Amygdala (tissue), 56 donors: ENCODE measurements at regions not wholly inside any gene's neighbourhood (a gene's known extent, or its start where the extent isn't known, plus 50 kb on each side); places are given as distances from the start of the nearest gene placed in this dataset.
"Not testable (repeated sequence)": the region's sequence is repeated elsewhere in the genome, so short reads cannot be mapped to it uniquely, and the experiment has no call there.

Source experiments
- DNase-seq, 56 donors: peaks; one replicate each; lab custom pipeline; 2025; lab: John Stamatoyannopoulos, UW

DNA sequence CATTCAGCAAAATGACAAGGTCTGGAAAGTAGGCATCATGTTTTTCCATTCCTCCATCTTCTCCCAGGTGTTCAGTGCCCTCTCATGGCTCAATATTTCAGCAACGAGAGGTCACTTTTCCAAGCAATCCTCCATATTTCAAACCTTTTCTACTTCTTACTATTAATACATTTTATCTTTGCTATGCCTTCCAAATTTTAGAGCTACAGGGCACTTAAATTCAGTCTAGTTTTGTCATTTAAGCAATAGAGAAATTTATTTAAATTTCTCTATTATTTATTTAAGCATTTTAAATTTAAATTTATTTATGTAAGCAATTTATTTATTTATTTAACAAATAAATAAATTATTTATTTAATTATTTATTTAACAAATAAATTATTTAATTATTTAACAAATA, 305.1 kb upstream of the ANXA10 start:
- DNase-seq = no peak

DNA sequence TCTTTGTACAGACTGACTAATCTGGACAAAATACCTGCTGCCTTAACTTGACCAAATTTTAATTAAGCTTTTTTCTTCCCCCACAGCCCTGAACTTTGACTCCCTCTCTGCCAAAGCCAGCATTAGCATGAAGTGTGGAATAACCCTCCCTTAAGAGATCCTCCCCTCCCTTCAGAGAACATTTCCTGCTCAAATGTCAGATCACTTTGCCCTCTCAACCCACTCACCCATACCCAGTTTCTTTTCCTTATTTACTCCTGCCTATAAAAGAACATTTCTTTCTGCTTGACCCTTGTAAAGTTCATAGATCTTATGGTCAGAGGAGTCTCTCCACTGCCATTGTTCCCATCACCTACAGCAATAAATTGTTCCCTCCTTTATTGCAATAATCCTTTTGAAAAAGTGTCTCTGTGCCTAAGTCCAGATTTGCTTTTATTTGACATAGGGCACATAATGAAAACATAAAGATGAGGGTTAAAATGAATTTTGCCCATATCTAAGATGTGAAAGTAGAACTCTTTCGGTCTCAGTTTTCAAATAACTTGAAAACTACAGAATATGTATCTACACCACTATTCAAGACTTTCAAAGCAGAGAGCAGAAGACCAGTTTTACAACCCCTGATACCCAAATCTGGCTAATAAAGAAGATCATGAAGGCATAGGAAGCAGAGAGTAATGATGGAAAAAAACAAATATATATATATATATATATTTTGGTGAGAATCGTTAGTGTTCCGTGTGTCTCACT, 289.7 kb upstream of the ANXA10 start:
- DNase-seq = no peak

DNA sequence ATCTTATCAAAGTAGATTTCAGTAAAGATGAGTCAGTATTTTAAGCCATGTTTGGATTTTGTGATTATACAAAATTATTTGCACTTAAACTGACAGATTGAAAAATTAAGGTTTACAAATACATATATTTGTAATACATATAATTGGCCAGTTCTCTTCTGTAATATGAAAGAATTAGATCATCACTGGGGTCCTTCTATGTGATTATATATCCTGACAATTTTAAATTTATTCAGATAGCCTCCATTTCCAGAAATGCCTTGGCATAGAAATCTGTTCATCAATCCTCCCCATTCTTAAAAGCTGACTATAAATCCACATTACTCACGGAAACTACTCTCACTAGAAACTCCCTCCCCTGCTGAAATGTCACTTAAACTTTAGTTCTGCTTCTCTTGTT, 280.4 kb upstream of the ANXA10 start:
- no peak for DNase-seq

DNA sequence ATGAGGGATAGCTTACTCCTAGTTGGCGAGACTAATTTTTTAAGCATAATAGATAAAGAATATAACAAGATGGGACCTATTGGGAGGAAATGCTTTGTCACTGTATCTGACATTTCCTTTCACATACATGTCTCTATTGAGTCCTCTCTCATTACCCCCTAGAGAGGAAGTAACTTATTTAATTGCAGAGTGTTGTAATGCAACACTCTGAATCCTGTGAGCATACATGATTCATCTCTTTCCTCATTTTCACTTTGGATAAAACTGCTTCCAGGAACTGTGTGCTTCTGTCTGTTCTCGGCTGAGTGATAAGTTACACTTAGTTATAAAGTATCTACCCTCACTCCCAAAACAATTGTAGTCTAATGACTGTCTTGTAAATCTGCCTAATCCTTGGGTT, 266.1 kb upstream of the ANXA10 start:
- DNase-seq = no peak

DNA sequence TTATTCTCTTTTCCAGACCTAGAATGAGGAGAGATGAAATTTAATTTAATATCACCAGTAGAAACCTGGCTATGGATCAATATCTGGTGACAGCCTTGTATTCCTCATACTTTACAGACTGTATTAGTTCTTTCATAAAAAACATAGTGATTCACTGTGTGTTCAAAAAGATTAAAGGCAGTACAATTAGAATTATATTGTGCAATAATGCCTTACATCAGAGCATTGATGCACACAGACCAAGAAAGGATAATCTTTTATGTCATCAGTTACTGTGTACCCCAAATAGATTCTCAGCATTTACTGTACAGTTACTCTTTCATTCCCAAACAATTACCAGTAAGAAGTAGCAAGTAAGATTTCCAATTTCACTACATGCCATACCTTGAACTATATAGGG, 260.5 kb upstream of the ANXA10 start:
- no peak for DNase-seq

DNA sequence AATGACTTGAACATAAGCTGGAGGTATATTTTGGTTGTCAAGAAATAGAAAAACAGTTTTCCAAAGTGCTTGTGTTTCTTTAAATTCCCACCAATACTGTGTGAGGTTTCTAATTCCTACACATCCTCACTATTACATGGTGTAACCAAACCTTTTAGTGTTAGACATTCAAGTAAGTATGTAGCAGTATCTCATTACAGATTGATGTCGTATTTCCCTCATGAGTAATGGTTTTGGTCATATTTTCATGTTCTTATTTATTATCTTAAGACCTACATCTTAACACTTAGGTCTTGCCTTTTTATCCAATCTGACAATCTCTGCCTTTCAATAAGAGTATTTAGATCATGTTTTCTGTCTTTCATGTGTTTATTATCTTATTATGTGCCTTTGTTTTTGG, 253.7 kb upstream of the ANXA10 start:
- no peak for DNase-seq

DNA sequence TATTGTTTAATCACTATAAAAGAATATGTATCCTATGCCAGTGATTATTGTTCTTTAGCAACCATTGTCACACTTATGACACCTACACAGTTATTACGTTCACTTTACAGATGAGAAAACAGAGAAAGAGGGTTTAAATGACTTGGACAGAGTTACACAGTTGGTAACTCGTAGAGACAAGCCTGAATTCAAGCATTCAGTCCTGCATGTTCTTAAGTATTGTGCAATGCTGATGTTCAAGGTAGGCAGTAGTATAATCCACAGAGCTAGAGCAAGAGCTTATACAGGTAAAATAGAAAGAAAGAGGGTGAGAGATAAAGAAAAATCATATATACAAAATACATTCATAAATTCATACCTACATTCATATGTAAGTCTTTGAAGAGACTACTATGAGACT, 249.8 kb upstream of the ANXA10 start:
- DNase-seq = no peak

DNA sequence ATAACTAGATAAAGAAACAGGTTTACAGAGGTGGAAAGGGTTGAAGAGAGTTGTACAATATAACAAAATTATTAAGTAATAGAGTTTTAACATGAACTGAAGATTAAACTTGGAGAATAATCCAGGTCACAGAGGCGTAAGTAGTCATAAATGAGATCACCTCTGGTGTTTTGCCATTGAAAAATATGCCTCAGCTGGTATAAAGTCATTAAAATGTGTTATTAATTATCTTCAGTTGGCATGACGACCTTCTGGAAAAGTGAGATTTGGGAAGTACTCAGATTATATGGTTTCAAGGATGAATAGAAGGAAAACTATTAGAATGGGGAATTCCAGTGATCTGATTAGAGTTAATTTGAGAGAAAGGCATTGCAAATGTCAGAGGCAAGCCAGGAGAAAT, 237.5 kb upstream of the ANXA10 start:
- DNase-seq = no peak

DNA sequence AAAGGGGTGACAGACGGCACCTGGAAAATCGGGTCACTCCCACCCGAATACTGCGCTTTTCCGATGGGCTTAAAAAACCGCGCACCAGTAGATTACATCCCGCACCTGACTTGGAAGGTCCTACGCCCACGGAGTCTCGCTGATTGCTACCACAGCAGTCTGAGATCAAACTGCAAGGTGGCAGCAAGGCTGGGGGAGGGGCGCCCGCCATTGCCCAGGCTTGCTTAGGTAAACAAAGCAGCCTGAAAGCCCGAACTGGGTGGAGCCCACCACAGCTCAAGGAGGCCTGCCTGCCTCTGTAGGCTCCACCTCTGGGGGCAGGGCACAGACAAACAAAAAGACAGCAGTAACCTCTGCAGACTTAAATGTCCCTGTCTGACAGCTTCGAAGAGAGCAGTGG, 234.2 kb upstream of the ANXA10 start:
- not testable (repeated sequence) for DNase-seq

DNA sequence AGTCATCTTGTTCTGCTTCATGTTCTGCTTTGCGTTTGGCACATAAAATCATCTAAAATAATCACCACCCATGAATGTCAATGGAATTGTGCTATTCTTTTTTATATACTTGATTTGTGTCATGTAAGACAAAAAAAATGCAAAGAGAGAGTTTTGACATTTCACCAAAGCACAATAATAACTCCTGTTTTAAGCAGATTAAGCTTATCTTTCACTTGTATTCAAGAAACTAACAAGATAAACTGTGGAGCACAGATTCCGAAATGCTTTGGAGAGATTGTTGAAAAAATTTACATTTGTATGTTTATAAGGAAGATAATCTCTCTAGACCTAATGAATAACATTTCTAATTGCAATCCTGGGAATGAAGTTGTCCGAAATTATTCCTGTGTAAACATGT, 225.1 kb upstream of the ANXA10 start:
- no peak for DNase-seq

DNA sequence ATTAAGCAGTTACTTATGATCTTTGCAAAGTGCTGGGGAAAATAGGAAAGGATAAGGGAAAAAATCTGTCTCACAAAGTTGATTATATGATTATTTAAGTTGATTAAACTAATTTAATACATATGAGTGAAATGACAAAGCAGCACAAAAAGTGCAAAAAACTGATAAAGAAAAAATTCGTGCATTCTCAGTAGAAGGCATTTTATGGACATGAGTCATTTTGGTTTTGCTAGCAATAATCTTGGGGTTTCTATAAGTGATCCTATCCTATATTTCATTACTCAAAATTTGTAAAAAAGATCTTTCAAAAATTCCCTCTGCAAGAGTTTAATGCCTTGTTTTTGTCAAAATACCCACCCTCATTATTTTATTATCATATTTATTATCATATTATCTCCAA, 224.2 kb upstream of the ANXA10 start:
- no peak for DNase-seq

DNA sequence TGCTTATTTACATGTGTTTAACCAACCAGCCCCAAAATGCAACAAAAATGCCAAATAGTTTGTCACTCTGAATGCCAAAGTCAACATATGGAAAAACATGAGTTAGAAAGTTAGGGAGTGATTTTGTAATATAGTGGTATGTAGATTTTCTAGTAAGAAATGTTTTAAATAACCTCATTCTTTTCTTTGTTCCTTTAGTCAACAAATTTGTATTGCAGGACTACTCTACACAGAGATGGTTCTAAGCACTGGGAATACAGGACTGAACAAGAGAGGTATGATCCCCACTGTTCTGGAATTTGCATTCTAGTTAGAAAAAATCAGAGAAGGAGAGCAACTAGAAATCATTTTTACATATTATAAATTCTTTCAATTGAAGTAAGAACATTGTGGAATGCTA, 218.8 kb upstream of the ANXA10 start:
- DNase-seq = no peak

DNA sequence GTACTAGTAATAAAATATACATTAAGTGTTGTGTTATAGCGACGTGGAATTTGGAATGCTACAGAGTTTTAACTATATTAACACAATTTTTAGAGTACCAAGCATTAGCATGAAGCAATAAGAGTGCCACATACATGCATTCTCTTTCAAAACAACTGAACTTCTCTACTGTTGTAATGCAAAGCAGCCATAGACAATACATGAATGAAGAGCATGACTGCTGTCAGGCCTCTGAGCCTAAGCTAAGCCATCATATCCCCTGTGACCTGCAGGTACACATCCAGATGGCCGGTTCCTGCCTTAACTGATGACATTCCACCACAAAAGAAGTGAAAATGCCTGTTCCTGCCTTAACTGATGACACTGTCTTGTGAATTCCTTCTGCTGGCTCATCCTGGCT, 216.2 kb upstream of the ANXA10 start:
- not testable (repeated sequence) for DNase-seq

DNA sequence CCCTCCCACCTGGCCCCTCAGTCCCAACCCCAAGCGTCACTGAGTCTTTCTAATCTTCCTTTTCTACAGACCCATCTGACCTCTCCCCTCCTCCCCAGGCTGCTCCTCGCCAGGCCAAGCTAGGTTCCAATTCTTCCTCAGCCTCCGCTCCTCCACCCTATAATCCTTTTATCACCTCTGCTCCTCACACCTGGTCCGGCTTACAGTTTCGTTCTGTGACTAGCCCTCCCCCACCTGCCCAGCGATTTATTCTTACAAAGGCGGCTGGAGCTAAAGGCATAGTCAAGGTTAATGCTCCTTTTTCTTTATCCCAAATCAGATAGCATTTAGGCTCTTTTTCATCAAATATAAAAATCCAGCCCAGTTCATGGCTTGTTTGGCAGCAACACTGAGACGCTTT, 214.5 kb upstream of the ANXA10 start:
- DNase-seq = not testable (repeated sequence)

DNA sequence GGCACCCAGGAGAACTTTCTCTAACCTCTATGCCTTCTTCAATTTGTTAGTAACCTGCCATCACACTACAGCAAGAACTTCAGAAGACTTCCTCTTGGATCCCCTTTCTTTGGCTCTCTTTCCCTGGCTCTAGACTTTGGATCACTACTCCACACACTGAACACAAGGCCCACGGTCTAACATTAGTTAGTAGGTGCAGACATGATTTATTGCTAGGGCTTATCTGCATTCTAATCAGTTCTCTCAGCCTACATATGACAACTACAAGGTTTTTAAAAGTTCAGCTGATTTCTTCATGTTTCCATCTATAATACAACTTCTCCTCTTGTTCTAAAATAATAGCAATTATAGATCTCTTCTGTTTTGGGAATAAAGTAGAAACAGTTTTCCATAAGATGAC, 209.1 kb upstream of the ANXA10 start:
- DNase-seq = no peak

DNA sequence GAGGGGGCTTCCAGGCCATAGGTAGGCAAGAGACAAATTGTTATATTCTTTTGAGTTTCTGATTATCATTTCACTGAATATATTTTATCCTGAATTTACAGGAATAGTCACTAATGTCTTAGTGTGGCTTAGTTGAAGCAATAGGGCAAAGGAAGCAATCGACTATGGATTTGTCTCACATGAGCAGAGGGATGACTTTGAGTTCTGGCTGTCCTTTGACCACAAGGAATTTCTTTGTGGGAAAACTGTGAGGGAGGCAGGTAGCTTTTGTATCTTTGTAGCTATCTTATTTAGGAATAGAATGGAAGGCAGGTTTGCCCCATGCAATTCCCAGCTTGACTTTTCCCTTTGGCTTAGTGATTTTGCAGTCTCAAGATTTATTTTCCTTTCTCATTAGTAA, 207.3 kb upstream of the ANXA10 start:
- DNase-seq = no peak

DNA sequence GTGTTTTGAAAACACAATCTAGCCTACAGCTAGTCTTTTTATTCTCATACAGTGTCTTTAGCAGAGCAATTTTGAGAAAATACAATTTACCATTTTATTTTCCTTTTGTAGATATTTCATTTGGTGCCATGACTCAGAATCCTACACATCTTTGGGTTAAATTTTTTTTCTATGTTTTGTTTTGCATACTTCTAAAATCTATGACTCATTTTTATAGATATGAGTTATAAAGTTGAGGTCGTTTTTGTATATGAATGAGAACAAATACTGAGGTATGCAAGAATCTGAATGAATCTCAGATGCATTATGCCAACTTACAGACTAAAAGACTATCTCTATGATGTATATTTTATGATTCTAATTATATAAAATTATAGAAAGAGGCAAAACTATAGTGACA, 206.5 kb upstream of the ANXA10 start:
- no peak for DNase-seq

DNA sequence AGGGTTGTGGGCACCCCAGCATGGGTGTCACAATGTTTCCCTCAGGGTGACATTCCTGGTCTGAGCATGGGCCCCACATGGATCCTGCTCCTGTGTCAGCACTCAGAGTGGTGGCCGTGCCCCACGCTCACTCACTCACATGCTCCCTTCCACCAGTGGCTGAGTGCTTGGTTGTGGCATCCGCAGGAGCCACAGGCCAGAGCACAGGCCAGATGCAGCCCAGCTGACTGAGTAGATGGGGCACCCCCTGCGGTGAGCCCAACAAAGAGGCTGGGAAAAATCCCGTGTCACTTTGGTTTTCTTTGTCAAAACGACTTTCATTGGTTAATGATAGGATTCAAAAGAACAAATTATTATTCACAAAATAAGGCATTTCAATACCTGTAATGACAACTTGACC, 204.6 kb upstream of the ANXA10 start:
- DNase-seq = no peak

DNA sequence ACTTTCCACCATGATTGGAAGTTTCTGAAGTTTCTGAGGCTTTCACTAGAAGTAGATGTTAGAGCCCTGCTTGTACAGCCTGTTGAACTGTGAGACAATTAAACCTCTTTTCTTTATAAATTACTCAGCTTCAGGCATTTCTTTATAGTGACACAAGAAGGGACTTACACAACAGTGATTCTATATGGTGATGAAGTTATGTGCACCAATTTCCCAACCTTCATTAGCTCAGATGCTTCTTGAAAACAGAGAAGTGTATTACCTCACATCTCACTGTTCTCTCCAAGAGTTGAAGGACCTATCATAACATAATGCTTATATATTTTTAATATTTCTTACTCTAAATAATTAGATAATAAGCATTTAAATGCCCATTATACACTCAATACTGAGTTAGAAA, 202.1 kb upstream of the ANXA10 start:
- DNase-seq = no peak

DNA sequence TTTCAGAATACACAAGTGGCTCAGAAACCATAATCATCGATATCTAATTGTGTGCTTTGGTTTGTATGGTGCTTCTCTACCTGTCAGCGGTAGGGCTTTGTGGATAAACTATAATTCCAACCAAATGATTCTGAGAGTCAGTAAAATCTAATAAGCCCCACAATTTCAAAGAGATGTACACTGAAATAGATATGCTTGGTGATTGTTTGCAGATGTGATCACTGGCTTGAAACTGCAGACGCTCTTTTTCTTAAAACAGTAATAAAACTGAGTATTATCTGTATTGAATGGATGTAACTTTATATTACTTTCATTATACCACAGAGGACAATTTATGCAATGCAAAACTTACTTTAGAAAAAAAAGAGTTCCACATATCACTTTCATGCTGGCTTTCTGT, 198.8 kb upstream of the ANXA10 start:
- DNase-seq = no peak

DNA sequence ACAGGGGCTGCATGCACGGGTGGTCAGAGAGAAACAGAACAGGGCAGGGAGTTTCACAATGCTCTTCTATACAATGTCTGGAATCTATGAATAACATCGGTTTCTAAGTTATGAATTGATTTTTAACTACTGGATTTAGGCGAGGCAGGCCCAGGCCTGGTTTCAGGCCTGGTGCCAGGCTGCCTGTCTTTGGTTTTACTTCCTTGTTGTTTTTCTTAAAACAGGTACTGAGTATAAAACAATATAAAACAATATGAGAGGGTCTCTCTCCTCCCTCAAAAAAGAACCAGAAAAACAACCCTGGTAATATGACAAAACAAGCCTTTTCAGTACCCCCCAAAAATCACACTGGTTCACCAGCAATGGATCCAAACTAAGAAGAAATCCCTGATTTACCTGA, 196.1 kb upstream of the ANXA10 start:
- DNase-seq = not testable (repeated sequence)

DNA sequence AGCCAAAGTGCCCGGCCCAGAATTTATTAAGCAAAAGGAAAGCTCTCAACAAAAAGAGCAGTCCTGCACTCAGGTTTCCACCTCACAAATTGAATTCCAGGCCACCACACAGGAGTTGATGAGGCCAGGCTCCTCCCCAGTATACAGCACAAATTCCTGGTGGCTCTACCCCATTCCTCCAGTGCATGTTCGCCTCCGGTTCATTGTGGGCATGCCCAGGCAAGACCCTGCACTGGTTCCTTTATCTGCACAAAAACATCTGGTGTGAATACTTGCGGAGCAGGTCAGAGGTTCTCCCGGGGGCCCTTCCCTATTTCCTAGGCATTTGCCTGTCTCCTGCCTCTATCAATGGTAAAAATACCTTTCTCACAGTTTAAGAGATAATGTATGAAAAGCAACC, 195.2 kb upstream of the ANXA10 start:
- no peak for DNase-seq

DNA sequence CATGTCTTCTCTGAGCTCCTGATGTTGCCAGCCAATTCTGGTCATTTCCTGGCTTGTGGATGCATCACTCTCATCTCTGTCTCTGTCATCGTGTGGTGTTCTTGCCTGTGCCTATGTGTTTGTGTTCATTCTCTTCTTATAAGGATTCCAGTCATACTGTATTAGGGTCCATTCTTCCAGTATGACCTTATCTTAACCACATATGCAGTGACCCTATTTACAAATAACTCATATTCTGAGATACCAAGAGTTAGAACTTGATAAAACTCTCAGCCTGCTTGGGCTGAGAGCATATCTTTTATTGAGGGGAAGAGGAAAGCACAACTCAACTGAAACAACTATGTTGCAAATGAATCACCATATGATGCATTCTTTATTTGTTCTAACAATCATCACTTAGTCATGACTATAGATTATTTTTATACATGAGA, 189.0 kb upstream of the ANXA10 start:
- DNase-seq = no peak
